H1 (cell line): ENCODE measurements at regions not wholly inside any gene's neighbourhood (a gene's known extent, or its start where the extent isn't known, plus 50 kb on each side); places are given as distances from the start of the nearest gene placed in this dataset.

ENCODE experiments used
- BRCA1 ChIP-seq: IDR thresholded peaks from 2 replicates; pipeline ENCODE4 v1.6.1; 2012; ENCODE audit warnings: low read depth, low read length, improper control_type of control experiment
- CREB1 ChIP-seq: IDR thresholded peaks from 2 replicates; pipeline ENCODE4 v1.6.1; 2012; ENCODE audit warnings: inconsistent platforms
- EZH2 ChIP-seq: fragments of 200-600 bp; sonication (generic); IDR thresholded peaks from 2 replicates; pipeline ENCODE4 v1.7.1; 2012; ENCODE audit warnings: low read depth, mild to moderate bottlenecking, moderate library complexity, low read length, inconsistent platforms; ENCODE audit not compliant: severe bottlenecking
- SIN3A ChIP-seq, 2 experiments: IDR thresholded peaks in 1 of 2; conservative IDR thresholded peaks in 1 of 2; 2 replicates each; pipeline ENCODE4 v1.6.1; 2011 to 2012; ENCODE audit warnings: low read length in 2 of 2, improper control_type of control experiment in 1 of 2, low read depth in 1 of 2, mild to moderate bottlenecking in 1 of 2
- TAF1 ChIP-seq: IDR thresholded peaks from 2 replicates; pipeline ENCODE4 v1.6.1; 2011; ENCODE audit warnings: mild to moderate bottlenecking, low read depth, low read length
- TF ChIP-seq, protein P1 (sequence below), 3 experiments: IDR thresholded peaks; 1 replicate in 2 of 3; 2 replicates in 1 of 3; pipeline versions ENCODE4 v1.5.1 to v1.6.1; 2011; ENCODE audit warnings: low read length in 3 of 3, mild to moderate bottlenecking in 3 of 3, inconsistent platforms in 2 of 3, low read depth in 1 of 3, moderate library complexity in 1 of 3; ENCODE audit not compliant: insufficient read depth in 1 of 3; ENCODE audit errors: control extremely low read depth in 1 of 3

DNA sequence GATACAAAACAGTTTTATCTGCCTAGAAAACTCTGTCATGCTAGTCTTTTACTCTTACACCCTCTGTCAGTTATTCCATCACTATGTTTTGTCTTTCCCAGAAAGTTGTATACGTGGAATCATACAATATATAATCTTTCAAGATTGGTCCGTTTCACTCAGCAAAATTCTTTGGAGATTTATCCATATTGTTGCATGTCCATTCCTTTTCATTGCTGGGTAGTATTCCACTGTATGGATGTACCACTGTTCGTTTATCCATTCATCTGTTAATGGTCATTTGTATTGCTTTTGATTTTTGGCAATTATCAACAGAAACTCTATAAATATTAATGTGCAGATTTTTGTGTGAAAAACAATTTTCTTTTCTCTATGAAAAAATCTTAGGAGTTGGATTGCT, 63.1 kb downstream of the GLUD2 start:
- TF ChIP-seq TAF1 (no peak), EZH2 (no peak), CREB1 (no peak), BRCA1 (no peak), SIN3A (conservative IDR thresholded peaks at IDR 0.05 in 1 of 2, IDR thresholded peaks at IDR 0.05 in 1 of 2; ENCODE audit: low read depth in 1 of 2, low read length in 2 of 2) (no peak)
- TF ChIP-seq, protein P1, sequence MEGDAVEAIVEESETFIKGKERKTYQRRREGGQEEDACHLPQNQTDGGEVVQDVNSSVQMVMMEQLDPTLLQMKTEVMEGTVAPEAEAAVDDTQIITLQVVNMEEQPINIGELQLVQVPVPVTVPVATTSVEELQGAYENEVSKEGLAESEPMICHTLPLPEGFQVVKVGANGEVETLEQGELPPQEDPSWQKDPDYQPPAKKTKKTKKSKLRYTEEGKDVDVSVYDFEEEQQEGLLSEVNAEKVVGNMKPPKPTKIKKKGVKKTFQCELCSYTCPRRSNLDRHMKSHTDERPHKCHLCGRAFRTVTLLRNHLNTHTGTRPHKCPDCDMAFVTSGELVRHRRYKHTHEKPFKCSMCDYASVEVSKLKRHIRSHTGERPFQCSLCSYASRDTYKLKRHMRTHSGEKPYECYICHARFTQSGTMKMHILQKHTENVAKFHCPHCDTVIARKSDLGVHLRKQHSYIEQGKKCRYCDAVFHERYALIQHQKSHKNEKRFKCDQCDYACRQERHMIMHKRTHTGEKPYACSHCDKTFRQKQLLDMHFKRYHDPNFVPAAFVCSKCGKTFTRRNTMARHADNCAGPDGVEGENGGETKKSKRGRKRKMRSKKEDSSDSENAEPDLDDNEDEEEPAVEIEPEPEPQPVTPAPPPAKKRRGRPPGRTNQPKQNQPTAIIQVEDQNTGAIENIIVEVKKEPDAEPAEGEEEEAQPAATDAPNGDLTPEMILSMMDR (IDR thresholded peaks at IDR 0.05; ENCODE audit: control extremely low read depth in 1 of 3, insufficient read depth in 1 of 3, low read depth in 1 of 3, low read length in 3 of 3) = no peak
